ENCODE measurements at regions not wholly inside any gene's neighbourhood (a gene's known extent, or its start where the extent isn't known, plus 50 kb on each side); places are given as distances from the start of the nearest gene placed in this dataset.
A peak's percentile ranks its signal among the peaks of the same experiment; 100 is the strongest.
"Not testable (repeated sequence)": the region's sequence is repeated elsewhere in the genome, so short reads cannot be mapped to it uniquely, and the experiment has no call there.

- no peak for DNase-seq (ENCODE audit: extremely low read depth in 1 of 11, low read depth in 9 of 11, low spot score in 4 of 11)
Measured at GRCh38 chr12:111276146-111276545, 92.7 kb downstream of the PHETA1 start.

GRCh38 chr12:111275308-111275707, 93.6 kb downstream of the PHETA1 start:
- no peak for DNase-seq (ENCODE audit: extremely low read depth in 1 of 11, low read depth in 9 of 11, low spot score in 4 of 11)

DNA sequence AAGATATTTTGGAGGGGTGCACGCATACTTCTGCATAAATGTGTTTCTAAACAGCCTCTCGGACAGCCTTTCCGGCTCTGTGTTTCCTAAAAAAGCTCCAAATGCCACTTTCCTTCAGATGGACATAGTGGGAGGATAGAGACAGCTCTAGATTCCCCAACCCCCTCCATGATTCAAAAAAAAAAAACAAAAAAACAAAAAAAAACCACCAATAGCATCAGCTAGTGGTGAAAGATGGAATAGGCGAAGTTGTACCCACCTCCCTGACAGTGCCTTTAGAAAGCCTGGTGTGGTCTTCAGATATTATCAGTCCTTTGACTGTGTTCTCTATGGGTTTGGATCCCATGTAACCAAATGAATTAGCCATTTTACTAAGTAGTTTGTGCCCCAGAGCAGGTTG, 94.1 kb downstream of the PHETA1 start:
- DNase-seq (ENCODE audit: extremely low read depth in 1 of 11, low read depth in 9 of 11, low spot score in 4 of 11) = no peak

DNA sequence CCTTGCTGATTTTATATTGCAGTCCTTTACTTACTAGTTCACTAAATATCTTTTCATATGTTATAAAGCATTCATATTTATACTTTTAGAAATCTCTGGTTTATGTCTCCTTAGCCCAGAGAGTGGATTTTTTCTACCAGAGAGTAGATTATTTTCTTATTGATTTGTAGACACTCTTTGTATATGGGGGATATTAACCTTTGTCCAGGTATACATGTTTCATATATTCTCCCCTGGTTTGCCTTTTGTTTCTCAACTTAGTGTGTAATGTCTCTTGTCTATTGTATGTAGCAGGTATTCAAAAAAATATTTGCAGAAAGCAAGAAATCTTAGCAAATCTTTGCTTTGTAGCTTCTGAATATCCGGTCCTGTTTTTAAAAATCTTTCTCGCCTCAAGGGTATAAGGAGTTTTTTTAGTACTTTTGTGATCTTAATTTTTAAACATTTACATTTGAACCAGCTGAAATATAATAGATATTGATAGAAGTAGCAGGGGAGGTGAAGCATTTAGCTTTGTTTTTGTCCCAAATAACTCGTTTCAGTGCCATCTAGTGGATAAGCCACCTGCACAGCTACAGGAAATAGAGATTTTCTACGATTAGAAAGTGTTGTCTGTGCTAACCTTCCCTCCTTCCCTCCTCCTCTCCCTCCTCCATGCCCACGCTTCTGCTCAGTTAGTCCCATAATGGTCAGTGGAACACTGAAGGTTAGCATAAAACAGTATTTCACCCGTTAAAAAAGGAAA, 97.0 kb downstream of the PHETA1 start:
- DNase-seq (ENCODE audit: extremely low read depth in 1 of 11, low read depth in 9 of 11, low spot score in 4 of 11) = no peak

DNA sequence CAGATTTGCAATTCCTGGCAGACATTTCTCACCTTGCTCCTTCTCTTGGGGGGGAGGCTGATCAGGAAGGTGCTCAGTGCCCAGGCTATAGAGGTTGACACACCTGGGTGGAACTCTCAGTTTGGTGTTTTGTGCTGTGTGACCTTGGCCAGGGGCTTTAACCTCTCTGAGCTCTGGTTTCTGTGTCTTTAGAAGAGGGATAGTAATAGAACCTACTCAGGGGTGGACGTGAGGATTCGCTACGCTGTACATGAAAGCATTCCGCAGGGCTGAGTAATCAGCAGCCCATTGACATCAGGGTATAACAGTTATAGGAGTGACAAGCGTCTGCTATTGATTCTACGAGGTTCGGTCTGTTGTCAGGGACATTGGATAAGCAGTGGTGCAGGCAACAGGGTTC, 98.1 kb downstream of the PHETA1 start:
- DNase-seq (ENCODE audit: extremely low read depth in 1 of 11, low read depth in 9 of 11, low spot score in 4 of 11) = no peak

DNA sequence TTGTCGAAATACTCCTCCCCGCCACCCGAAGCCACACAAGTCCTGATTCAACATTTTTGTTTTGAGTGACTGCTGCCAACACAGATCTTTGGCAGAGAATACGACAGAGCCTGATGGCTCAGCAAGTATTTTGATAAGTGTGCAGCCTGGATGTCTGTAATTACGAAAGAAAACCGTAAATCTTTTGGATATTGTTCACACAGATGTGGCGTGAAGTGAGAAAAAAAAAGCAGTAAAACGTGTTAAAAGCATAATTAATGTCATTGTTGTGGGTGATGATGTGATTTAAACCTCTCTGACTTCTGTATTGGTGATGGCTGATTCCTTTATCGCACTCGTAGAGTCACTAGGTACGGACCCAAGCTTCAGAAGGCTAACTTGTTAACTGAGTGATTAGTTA, 98.7 kb downstream of the PHETA1 start:
- DNase-seq (ENCODE audit: extremely low read depth in 1 of 11, low read depth in 9 of 11, low spot score in 4 of 11) = no peak

GRCh38 chr12:111269718-111270117, 99.2 kb downstream of the PHETA1 start:
- DNase-seq (ENCODE audit: extremely low read depth in 1 of 11, low read depth in 9 of 11, low spot score in 4 of 11) = peak in 8 of 11 donors; percentile 31 to 57 (median 42)

GRCh38 chr12:111268738-111269572, 99.9 kb downstream of the PHETA1 start:
- DNase-seq (ENCODE audit: extremely low read depth in 1 of 11, low read depth in 9 of 11, low spot score in 4 of 11) = no peak

DNA sequence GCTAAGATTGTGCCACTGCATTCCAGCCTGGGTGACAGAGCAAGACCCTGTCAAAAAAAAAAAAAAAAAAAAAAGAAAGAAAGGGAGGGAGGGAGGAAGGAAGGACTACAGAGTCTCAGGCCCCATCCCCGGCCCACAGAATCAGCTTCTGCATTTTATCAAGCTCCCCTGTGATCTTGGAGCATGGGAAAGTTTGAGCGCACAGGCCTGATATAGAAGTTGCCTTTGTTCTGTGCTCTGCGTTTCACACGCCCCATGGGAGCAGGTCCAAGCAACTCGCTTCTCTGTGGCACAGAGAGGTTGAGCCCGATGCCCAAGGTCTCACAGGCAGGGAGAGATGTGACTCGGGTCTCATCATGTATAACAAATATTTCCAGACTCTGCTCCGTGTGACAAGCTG, 101.8 kb downstream of the PHETA1 start:
- no peak for DNase-seq (ENCODE audit: extremely low read depth in 1 of 11, low read depth in 9 of 11, low spot score in 4 of 11)

- no peak for DNase-seq (ENCODE audit: extremely low read depth in 1 of 11, low read depth in 9 of 11, low spot score in 4 of 11)
Measured at GRCh38 chr12:111261911-111262676, 106.8 kb downstream of the PHETA1 start.

- DNase-seq (ENCODE audit: extremely low read depth in 1 of 11, low read depth in 9 of 11, low spot score in 4 of 11) = no peak
Measured at GRCh38 chr12:111260732-111261131, 108.2 kb downstream of the PHETA1 start.

DNA sequence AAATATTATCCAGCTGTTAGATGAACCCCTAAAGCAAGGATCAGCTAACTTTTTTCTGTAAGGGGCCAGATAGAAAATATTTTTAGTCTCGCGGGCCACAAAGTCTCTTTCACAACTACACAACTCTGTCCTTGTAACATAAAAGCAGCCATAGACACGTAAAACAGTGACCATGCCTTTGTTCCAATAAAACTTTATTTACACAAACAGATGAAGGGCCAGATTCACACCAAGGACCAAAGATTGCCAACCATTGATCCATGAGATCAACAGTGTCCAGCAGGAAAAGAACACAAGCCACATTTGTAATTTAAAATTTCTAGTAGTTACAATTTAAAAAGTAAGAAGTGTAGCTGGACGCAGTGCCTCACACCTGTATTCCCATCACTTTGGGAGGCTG, 109.7 kb downstream of the PHETA1 start:
- no peak for DNase-seq (ENCODE audit: extremely low read depth in 1 of 11, low read depth in 9 of 11, low spot score in 4 of 11)

DNA sequence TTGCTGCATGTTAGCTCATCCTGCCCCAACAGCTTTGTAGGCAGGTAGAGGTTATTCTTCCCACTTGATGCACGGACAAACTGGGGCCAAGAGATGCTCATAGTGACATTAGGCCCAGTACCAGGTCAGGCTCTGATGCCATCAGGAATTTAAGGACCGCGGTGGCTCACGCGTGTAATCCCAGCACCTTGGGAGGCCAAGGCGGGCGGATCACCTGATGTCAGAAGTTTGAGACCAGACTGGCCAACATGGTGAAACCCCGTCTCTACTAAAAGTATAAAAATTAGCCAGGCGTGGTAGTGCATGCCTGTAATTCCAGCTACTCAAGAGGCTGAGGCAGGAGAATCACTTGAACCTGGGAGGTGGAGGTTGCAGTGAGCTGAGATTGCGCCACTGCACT, 110.8 kb downstream of the PHETA1 start:
- not testable (repeated sequence) for DNase-seq (ENCODE audit: extremely low read depth in 1 of 11, low read depth in 9 of 11, low spot score in 4 of 11)

- DNase-seq (ENCODE audit: extremely low read depth in 1 of 11, low read depth in 9 of 11, low spot score in 4 of 11) = no peak
Measured at GRCh38 chr12:111257435-111257902, 111.4 kb downstream of the PHETA1 start.

- no peak for DNase-seq (ENCODE audit: extremely low read depth in 1 of 11, low read depth in 9 of 11, low spot score in 4 of 11)
Measured at GRCh38 chr12:111256629-111257434, 112.1 kb downstream of the PHETA1 start.

GRCh38 chr12:111255261-111255660, 113.6 kb downstream of the PHETA1 start:
- no peak for DNase-seq (ENCODE audit: extremely low read depth in 1 of 11, low read depth in 9 of 11, low spot score in 4 of 11)

- DNase-seq (ENCODE audit: extremely low read depth in 1 of 11, low read depth in 9 of 11, low spot score in 4 of 11) = no peak
Measured at GRCh38 chr12:111254106-111254505, 114.8 kb downstream of the PHETA1 start.

GRCh38 chr12:111253213-111253612, 115.7 kb downstream of the PHETA1 start:
- DNase-seq (ENCODE audit: extremely low read depth in 1 of 11, low read depth in 9 of 11, low spot score in 4 of 11) = no peak

DNA sequence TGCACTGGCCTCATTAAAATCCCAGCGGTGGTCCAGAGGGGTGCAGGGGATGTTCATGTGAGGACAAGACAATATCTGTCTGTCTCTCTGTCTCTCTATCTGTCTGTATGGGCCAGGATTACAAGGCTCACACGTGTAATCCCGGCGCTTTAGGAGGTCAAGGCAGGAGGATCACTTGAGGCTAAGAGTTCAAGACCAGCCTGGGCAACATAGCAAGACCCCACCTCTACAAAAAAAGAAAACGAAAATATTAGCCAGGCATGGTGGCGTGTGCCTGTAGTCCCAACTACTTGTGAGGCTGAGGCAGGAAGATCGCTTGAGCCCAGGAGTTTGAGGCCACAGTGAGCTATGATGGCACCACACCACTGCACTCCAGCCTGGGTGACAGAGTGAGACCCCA, 117.1 kb downstream of the PHETA1 start:
- DNase-seq (ENCODE audit: extremely low read depth in 1 of 11, low read depth in 9 of 11, low spot score in 4 of 11) = no peak
